ENCODE measurements at regions not wholly inside any gene's neighbourhood (a gene's known extent, or its start where the extent isn't known, plus 50 kb on each side); places are given as distances from the start of the nearest gene placed in this dataset.
A peak's percentile ranks its signal among the peaks of the same experiment; 100 is the strongest.

DNA sequence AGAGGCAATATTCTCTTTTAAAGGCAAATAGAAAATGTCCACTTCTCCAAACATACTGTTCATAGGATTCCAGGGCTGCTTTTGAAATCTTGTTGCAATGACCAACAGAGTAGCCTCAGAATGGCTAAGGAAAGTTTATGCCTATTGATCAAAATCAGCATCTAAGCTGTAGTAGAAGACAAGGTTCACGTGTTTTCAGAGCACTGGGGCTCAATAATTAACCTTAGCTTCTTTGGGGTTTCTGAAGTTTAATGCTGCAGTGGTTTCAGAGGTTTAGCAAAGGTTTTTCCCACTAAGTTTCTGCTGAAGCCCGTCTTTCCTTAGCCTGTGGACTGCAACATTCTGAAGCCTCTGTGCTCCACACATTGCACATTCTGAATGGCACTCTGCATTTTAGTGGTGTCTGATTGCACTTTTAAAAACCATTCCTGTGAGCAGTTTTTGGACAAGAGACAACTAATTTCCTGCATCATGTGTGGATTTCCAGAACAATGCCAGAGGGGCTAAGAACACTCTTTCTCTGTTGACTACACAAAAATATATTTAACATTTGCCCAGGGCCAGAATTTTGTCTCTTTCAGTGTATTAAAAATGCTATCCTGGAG lies 342.5 kb downstream of the PTEN start:
- Histone ChIP-seq H3K4me1 (ENCODE audit: control insufficient read depth in 2 of 3, insufficient read depth in 2 of 3, low read depth in 1 of 3, low read length in 3 of 3) (peaks cover 0 to 6% (median 3%) of the 10 kb centered on the region in 3 donors), H3K9me3 (ENCODE audit: control insufficient read depth in 2 of 3, insufficient read depth in 1 of 3, low read length in 3 of 3) (no peaks in the 10 kb centered on the region), H3K27me3 (ENCODE audit: control insufficient read depth, insufficient read depth, low read length) (no peaks in the 10 kb centered on the region), H3K9ac (ENCODE audit: low read length in 3 of 3) (no peak overlapping the region), H3K36me3 (ENCODE audit: control insufficient read depth in 2 of 3, insufficient read depth in 3 of 3, low read length in 3 of 3) (no peaks in the 10 kb centered on the region), H3K27ac (ENCODE audit: low read depth in 2 of 2, low read length in 2 of 2) (no peak overlapping the region), H3K4me3 (ENCODE audit: low read length in 3 of 3) (no peak overlapping the region)
- FAIRE-seq (no peak), DNase-seq (peak in 2 of 5 donors; percentile 26 to 27)
- TF ChIP-seq, protein P1, sequence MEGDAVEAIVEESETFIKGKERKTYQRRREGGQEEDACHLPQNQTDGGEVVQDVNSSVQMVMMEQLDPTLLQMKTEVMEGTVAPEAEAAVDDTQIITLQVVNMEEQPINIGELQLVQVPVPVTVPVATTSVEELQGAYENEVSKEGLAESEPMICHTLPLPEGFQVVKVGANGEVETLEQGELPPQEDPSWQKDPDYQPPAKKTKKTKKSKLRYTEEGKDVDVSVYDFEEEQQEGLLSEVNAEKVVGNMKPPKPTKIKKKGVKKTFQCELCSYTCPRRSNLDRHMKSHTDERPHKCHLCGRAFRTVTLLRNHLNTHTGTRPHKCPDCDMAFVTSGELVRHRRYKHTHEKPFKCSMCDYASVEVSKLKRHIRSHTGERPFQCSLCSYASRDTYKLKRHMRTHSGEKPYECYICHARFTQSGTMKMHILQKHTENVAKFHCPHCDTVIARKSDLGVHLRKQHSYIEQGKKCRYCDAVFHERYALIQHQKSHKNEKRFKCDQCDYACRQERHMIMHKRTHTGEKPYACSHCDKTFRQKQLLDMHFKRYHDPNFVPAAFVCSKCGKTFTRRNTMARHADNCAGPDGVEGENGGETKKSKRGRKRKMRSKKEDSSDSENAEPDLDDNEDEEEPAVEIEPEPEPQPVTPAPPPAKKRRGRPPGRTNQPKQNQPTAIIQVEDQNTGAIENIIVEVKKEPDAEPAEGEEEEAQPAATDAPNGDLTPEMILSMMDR (IDR thresholded peaks at IDR 0.05; ENCODE audit: borderline replicate concordance, extremely low read depth, insufficient read depth), result no peak
- intact Hi-C loops (cut with DNase I), result no loop called here

DNA sequence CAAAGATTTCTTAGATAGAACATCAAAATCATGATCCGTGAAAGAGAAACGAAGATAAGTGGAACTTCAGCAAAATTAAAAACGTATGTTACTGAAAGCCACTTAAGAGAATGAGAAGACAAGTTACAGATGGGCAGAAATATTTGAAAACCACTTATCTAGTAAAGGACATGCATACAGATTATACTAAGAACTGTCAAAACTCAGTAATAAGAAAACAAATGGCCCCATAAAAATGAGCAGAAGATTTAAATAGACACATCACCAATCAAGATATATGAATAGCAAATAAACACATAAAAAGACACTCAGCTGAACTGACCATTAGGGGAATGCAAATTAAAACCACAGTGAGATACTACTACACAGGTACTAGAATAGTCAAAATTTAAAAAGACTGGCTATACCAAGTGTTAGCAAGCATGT lies 343.7 kb downstream of the PTEN start:
- H3K27me3 ChIP-seq (ENCODE audit: control insufficient read depth, insufficient read depth, low read length), result no peaks in the 10 kb centered on the region
- no peaks in the 10 kb centered on the region for H3K9me3 ChIP-seq (ENCODE audit: control insufficient read depth in 2 of 3, insufficient read depth in 1 of 3, low read length in 3 of 3)
- no peaks in the 10 kb centered on the region for H3K36me3 ChIP-seq (ENCODE audit: control insufficient read depth in 2 of 3, insufficient read depth in 3 of 3, low read length in 3 of 3)
- H3K4me1 ChIP-seq (ENCODE audit: control insufficient read depth in 2 of 3, insufficient read depth in 2 of 3, low read depth in 1 of 3, low read length in 3 of 3), result peaks cover 0 to 6% (median 3%) of the 10 kb centered on the region in 3 donors
- DNase-seq (no peak), FAIRE-seq (no peak)
- TF ChIP-seq, protein P1 (IDR thresholded peaks at IDR 0.05; ENCODE audit: borderline replicate concordance, extremely low read depth, insufficient read depth), result no peak
- H3K4me3 ChIP-seq (ENCODE audit: low read length in 3 of 3), result no peak overlapping the region
- intact Hi-C loops (cut with DNase I), result no loop called here
- H3K27ac ChIP-seq (ENCODE audit: low read depth in 2 of 2, low read length in 2 of 2), result no peak overlapping the region
- H3K9ac ChIP-seq (ENCODE audit: low read length in 3 of 3), result no peak overlapping the region

DNA sequence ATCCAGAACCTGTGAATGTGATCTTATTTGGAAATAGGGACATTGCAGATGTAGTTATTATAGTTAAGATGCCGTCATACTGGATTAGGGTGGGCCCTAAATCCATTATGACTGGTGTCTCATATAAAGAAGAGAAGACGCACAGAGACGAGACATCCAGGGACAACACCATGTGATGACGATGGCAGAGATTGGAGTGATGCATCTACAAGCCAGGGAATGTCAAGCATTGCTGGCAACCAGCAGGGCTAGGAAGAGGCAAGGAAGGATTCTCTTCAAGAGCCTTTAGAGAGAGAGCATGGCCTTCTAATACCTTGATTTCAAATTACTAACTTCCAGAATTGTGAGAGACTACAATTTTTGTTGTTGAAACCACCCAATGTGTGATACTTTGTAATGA lies 345.8 kb downstream of the PTEN start:
- no peak for FAIRE-seq

More for the DNA sequence above, 345.8 kb downstream of the PTEN start:
- TF ChIP-seq, protein P1 (IDR thresholded peaks at IDR 0.05; ENCODE audit: borderline replicate concordance, extremely low read depth, insufficient read depth), result no peak
- DNase-seq, result no peak
- intact Hi-C loops (cut with DNase I), result no loop called here
- Histone ChIP-seq H3K27me3 (ENCODE audit: control insufficient read depth, insufficient read depth, low read length) (no peaks in the 10 kb centered on the region), H3K4me1 (ENCODE audit: control insufficient read depth in 2 of 3, insufficient read depth in 2 of 3, low read depth in 1 of 3, low read length in 3 of 3) (peaks cover 0 to 6% (median 3%) of the 10 kb centered on the region in 3 donors), H3K4me3 (ENCODE audit: low read length in 3 of 3) (no peak overlapping the region), H3K9ac (ENCODE audit: low read length in 3 of 3) (no peak overlapping the region), H3K36me3 (ENCODE audit: control insufficient read depth in 2 of 3, insufficient read depth in 3 of 3, low read length in 3 of 3) (no peaks in the 10 kb centered on the region), H3K9me3 (ENCODE audit: control insufficient read depth in 2 of 3, insufficient read depth in 1 of 3, low read length in 3 of 3) (no peaks in the 10 kb centered on the region), H3K27ac (ENCODE audit: low read depth in 2 of 2, low read length in 2 of 2) (no peak overlapping the region)

All from kidney (tissue), 13 donors.